ENCODE measurements at regions not wholly inside any gene's neighbourhood (a gene's known extent, or its start where the extent isn't known, plus 50 kb on each side); places are given as distances from the start of the nearest gene placed in this dataset.

GRCh38 chr17:73870068-73870467 is 225.8 kb upstream of the SDK2 start:
- Mint-ChIP-seq H3K9me3 (no peaks in the 10 kb centered on the region), H3K36me3 (no peaks in the 10 kb centered on the region), H3K4me3 (no peak overlapping the region), H3K4me1 (peaks cover 0 to 10% of the 10 kb centered on the region in 2 donors), H3K27me3 (ENCODE audit: low read depth in 2 of 2) (peaks cover 0 to 5% of the 10 kb centered on the region in 2 donors), H3K27ac (no peak overlapping the region)
- Histone ChIP-seq H3K36me3 (ENCODE audit: control insufficient read depth, insufficient read depth, low read length) (no peaks in the 10 kb centered on the region), H3K27me3 (ENCODE audit: control insufficient read depth, insufficient read depth, low read length) (no peaks in the 10 kb centered on the region), H3K27ac (ENCODE audit: low read length) (no peak overlapping the region), H3K4me3 (ENCODE audit: low read length) (no peak overlapping the region), H3K4me1 (ENCODE audit: control insufficient read depth, insufficient read depth, low read length) (no peaks in the 10 kb centered on the region), H3K9me3 (ENCODE audit: control insufficient read depth, insufficient read depth, low read length) (no peaks in the 10 kb centered on the region)
- TF ChIP-seq, protein P1, sequence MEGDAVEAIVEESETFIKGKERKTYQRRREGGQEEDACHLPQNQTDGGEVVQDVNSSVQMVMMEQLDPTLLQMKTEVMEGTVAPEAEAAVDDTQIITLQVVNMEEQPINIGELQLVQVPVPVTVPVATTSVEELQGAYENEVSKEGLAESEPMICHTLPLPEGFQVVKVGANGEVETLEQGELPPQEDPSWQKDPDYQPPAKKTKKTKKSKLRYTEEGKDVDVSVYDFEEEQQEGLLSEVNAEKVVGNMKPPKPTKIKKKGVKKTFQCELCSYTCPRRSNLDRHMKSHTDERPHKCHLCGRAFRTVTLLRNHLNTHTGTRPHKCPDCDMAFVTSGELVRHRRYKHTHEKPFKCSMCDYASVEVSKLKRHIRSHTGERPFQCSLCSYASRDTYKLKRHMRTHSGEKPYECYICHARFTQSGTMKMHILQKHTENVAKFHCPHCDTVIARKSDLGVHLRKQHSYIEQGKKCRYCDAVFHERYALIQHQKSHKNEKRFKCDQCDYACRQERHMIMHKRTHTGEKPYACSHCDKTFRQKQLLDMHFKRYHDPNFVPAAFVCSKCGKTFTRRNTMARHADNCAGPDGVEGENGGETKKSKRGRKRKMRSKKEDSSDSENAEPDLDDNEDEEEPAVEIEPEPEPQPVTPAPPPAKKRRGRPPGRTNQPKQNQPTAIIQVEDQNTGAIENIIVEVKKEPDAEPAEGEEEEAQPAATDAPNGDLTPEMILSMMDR (IDR thresholded peaks at IDR 0.05), result no peak
- intact Hi-C loops (cut with micrococcal nuclease), result no loop called here
- WGBS (ENCODE audit: insufficient coverage), result 92% methylated on average over 6 of the region's 6 CpGs
- DNase-seq (no peak), ATAC-seq (no peak)

GRCh38 chr17:73870473-73870872 is 226.2 kb upstream of the SDK2 start:
- no CpG with 5 or more reads among the region's 1 CpG for whole genome bisulfite sequencing (ENCODE audit: insufficient coverage)
- Histone ChIP-seq H3K4me3 (ENCODE audit: low read length) (no peak overlapping the region), H3K4me1 (ENCODE audit: control insufficient read depth, insufficient read depth, low read length) (no peaks in the 10 kb centered on the region), H3K27me3 (ENCODE audit: control insufficient read depth, insufficient read depth, low read length) (no peaks in the 10 kb centered on the region), H3K36me3 (ENCODE audit: control insufficient read depth, insufficient read depth, low read length) (no peaks in the 10 kb centered on the region), H3K27ac (ENCODE audit: low read length) (no peak overlapping the region), H3K9me3 (ENCODE audit: control insufficient read depth, insufficient read depth, low read length) (no peaks in the 10 kb centered on the region)
- Mint-ChIP-seq H3K27me3 (ENCODE audit: low read depth in 2 of 2) (peaks cover 0 to 4% of the 10 kb centered on the region in 2 donors), H3K36me3 (no peaks in the 10 kb centered on the region), H3K4me3 (no peak overlapping the region), H3K4me1 (peaks cover 0 to 11% of the 10 kb centered on the region in 2 donors), H3K9me3 (no peaks in the 10 kb centered on the region), H3K27ac (no peak overlapping the region)
- TF ChIP-seq, protein P1 (IDR thresholded peaks at IDR 0.05), result no peak
- DNase-seq (no peak), ATAC-seq (no peak)
- intact Hi-C loops (cut with micrococcal nuclease), result no loop called here

GRCh38 chr17:73872816-73873215 is 228.6 kb upstream of the SDK2 start:
- H3K27ac Mint-ChIP-seq, result no peak overlapping the region
- ATAC-seq, result no peak
- H3K4me3 Mint-ChIP-seq, result no peak overlapping the region
- TF ChIP-seq, protein P1 (IDR thresholded peaks at IDR 0.05), result no peak
- H3K36me3 ChIP-seq (ENCODE audit: control insufficient read depth, insufficient read depth, low read length), result no peaks in the 10 kb centered on the region
- no peaks in the 10 kb centered on the region for H3K9me3 Mint-ChIP-seq
- WGBS (ENCODE audit: insufficient coverage), result 90% methylated on average over 3 of the region's 3 CpGs
- H3K27me3 Mint-ChIP-seq (ENCODE audit: low read depth in 2 of 2), result peaks cover 0 to 3% of the 10 kb centered on the region in 2 donors
- no peaks in the 10 kb centered on the region for H3K27me3 ChIP-seq (ENCODE audit: control insufficient read depth, insufficient read depth, low read length)
- no peak for DNase-seq
- intact Hi-C loops (cut with micrococcal nuclease), result no loop called here
- H3K4me3 ChIP-seq (ENCODE audit: low read length), result no peak overlapping the region
- no peak overlapping the region for H3K27ac ChIP-seq (ENCODE audit: low read length)
- H3K9me3 ChIP-seq (ENCODE audit: control insufficient read depth, insufficient read depth, low read length), result no peaks in the 10 kb centered on the region
- H3K4me1 ChIP-seq (ENCODE audit: control insufficient read depth, insufficient read depth, low read length), result no peaks in the 10 kb centered on the region
- no peaks in the 10 kb centered on the region for H3K36me3 Mint-ChIP-seq
- H3K4me1 Mint-ChIP-seq, result peaks cover 0 to 11% of the 10 kb centered on the region in 2 donors

DNA sequence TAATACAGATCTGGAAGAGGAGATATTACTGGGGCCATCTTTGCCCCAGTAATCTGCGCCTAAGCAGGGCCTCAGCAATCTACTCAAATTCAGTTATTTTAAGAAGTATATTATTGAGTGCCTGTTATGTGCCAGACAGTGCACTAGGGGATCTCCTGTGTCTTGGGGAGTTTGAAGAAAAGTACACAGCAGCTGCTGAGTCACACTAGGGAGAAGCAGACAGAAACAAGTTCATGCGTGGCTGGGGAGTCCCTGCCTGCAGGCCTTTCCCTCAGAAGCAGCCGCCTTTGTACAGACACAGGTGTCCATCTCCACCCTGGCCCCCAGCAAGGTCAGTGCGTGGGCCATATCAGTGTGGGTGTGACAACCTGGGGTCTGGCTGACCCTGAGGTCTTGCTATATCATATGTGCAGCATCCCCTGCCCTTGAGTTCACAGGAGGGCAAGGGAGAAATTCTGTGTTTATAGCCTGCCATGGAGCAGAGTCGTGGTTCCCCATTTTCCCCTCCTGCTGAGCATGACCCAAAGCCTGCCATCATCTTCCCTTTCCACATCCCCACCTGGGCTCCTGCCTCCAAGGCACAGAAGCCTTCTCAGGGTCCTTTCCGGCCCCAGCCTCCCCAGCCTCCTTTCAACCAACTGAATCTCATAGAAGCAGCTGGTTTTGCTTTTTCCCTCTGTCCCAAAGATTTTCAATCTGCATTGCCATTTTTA is 229.9 kb upstream of the SDK2 start:
- no peak overlapping the region for H3K4me3 Mint-ChIP-seq
- no peaks in the 10 kb centered on the region for H3K9me3 Mint-ChIP-seq
- Histone ChIP-seq H3K36me3 (ENCODE audit: control insufficient read depth, insufficient read depth, low read length) (no peaks in the 10 kb centered on the region), H3K4me1 (ENCODE audit: control insufficient read depth, insufficient read depth, low read length) (no peaks in the 10 kb centered on the region), H3K27ac (ENCODE audit: low read length) (no peak overlapping the region), H3K9me3 (ENCODE audit: control insufficient read depth, insufficient read depth, low read length) (no peaks in the 10 kb centered on the region), H3K4me3 (ENCODE audit: low read length) (no peak overlapping the region), H3K27me3 (ENCODE audit: control insufficient read depth, insufficient read depth, low read length) (no peaks in the 10 kb centered on the region)
- TF ChIP-seq, protein P1 (IDR thresholded peaks at IDR 0.05), result no peak
- DNase-seq (no peak), ATAC-seq (peak in 2 of 3 donors; percentile 42 to 48)
- 69% methylated on average over 6 of the region's 6 CpGs for WGBS (ENCODE audit: insufficient coverage)
- peaks cover 0 to 3% of the 10 kb centered on the region in 2 donors for H3K27me3 Mint-ChIP-seq (ENCODE audit: low read depth in 2 of 2)
- intact Hi-C loops (cut with micrococcal nuclease), result no loop called here
- no peak overlapping the region for H3K27ac Mint-ChIP-seq
- H3K36me3 Mint-ChIP-seq, result no peaks in the 10 kb centered on the region
- H3K4me1 Mint-ChIP-seq, result peaks cover 0 to 11% of the 10 kb centered on the region in 2 donors
